T47D (cell line): ENCODE measurements at regions not wholly inside any gene's neighbourhood (a gene's known extent, or its start where the extent isn't known, plus 50 kb on each side); places are given as distances from the start of the nearest gene placed in this dataset.

Source experiments
- DNase-seq, 2 experiments: peaks; one replicate each; pipeline versions ENCODE4 v3.0.0 to v3.0.0-alpha.2; 2011 to 2012; ENCODE audit warnings: low read depth in 1 of 2, low spot score in 1 of 2
- JUND ChIP-seq: IDR thresholded peaks from 2 replicates; pipeline ENCODE4 v1.6.1; 2012; ENCODE audit warnings: low read depth
- in situ Hi-C: cut with HindIII; loops from 2 replicates; pipeline ENCODE4 v1.10.0; 2016; ENCODE audit warnings: low sequenced_read_pairs, low pct_unique_long_range_greater_than_20kb

DNA sequence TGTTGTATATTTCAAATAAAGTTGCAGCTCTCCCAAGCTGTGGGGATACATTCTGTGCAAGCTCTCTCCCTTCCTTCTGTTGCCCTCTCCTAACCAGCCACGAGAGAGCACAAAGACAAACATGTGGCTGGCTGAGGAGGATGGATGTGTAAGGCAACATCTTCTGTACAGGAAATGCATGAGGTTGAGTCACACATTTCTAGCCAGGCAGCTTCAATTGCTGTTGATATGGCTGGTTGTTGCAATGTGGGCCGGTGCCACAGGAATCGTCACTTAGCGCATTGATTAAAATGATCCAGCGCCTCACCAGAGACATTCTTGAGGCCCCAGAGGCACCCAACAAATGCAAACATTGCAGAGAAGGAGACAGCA is 207.1 kb downstream of the ICE1 start:
- TF ChIP-seq JUND = no peak
- in situ Hi-C loops = no loop called here
- DNase-seq = no peak

- no peak for DNase-seq
- TF ChIP-seq JUND = no peak
- in situ Hi-C loops = no loop called here
These were observed 206.6 kb downstream of the ICE1 start for GRCh38 chr5:5628866-5629606.

GRCh38 chr5:5626412-5626811 is 203.9 kb downstream of the ICE1 start:
- TF ChIP-seq JUND = no peak
- DNase-seq = no peak
- in situ Hi-C loops = no loop called here

DNA sequence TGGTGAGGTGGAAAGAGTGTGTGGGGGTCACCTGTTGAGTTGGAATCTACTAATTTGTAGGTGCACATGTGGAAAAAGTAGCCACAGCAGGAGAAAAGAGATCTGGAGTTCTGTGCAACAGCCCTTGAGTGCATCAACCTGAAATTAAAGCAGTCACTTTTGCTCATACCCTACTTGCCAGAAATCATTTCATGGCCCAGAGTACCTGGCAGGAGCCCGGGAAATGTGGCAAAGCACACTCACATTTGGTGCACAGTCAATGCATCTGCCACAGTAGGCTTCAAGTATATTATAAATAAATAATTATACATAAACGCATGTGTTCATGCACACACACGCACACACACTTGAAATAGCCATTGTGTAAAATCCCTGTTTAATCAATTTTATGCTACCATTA is 203.0 kb downstream of the ICE1 start:
- in situ Hi-C loops = no loop called here
- TF ChIP-seq JUND = no peak
- no peak for DNase-seq

- TF ChIP-seq JUND = no peak
- in situ Hi-C loops = no loop called here
- DNase-seq = no peak
These were observed 200.9 kb downstream of the ICE1 start for GRCh38 chr5:5623397-5623796.

- in situ Hi-C loops = no loop called here
- no peak for TF ChIP-seq JUND
- no peak for DNase-seq
These were observed 200.3 kb downstream of the ICE1 start for GRCh38 chr5:5622806-5623205.

DNA sequence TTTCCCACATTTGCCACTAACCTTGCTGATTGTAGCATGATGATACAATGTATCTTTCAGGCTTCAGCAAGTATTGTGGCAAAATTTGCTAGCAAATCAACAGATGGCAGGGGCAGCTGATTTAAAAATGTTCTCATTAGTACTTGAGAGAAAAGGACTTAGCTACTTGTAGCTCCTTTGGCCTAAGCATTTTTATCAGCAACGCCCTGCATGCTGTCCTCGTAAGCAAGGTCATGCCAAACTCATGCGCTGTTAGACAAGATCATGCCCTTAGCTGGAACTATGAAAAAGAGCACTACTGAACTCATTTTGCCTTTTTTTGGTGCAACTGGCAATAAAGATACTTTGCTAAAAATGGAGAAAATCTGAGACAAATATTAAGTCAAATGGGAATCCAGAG is 197.1 kb downstream of the ICE1 start:
- no peak for DNase-seq
- in situ Hi-C loops = no loop called here
- TF ChIP-seq JUND = no peak

DNA sequence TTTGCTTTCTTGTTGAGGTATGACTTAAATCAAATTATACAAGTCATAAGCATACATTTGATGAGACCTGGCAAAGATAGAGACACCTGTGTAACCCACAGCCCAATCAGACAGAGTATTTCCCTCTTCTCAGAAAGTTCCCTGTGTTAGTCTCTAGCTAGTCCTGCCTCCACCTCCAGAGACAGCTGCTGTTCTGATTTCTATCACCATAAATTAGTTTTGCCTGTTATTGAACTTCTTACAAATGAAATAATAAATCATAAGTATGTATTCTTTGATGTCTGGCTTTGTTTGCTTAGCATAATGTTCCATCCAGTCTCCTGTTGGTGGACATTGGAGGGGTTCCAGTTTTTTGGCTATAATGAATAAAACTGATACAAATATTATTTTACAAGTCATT is 194.5 kb downstream of the ICE1 start:
- in situ Hi-C loops = no loop called here
- no peak for DNase-seq
- TF ChIP-seq JUND = no peak

DNA sequence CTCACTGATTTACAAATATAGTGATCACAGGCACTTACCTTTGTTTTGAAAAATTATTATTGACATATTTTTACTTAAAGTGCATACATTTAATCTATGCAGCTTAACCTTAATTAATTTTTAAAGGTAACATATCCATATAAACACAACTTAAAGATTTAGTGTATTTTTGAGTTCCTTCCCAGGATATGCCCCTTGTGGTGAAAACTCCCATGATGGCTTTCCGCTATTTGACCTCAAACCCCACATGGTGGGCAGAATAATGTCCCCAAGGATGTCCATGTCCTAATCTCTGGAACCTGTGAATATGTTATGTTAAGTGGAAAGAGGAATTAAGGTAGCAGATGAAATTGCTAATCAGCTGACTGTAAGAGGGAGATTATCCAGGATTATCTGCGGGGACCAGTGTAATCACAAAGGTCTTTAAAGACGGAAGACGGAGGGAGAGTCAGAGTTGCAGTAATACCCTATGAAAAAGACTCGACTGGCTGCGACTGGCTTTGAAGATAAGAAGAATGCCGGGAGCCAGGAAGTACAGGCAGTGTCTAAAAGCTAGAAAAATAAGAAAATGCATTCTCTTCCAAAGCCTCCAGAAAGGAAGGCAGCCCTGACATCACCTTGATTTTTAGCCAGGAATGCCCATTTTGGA is 193.9 kb downstream of the ICE1 start:
- in situ Hi-C loops = no loop called here

DNA sequence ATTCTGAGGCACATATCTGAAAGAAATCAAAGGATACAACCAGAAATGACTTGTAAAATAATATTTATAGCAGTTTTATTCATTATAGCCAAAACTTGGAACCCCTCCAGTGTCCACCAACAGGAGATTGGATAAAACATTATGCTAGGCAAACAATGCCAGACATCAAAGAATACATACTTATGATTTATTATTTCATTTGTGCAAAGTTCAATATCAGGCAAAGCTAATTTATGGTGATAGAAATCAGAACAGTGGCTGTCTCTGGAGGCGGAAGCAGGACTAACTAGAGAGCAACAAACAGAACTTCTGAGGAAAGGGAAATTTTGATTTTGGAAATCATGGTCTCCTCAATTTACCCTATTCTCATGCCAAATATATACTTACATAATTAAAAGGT is 193.1 kb downstream of the ICE1 start:
- no peak for TF ChIP-seq JUND
- in situ Hi-C loops = no loop called here
- DNase-seq = no peak

More for the DNA sequence above, 193.9 kb downstream of the ICE1 start:
- no peak for TF ChIP-seq JUND
- DNase-seq = no peak

- DNase-seq = no peak
- TF ChIP-seq JUND = no peak
- in situ Hi-C loops = no loop called here
These were observed 190.9 kb downstream of the ICE1 start for GRCh38 chr5:5613261-5613990.

DNA sequence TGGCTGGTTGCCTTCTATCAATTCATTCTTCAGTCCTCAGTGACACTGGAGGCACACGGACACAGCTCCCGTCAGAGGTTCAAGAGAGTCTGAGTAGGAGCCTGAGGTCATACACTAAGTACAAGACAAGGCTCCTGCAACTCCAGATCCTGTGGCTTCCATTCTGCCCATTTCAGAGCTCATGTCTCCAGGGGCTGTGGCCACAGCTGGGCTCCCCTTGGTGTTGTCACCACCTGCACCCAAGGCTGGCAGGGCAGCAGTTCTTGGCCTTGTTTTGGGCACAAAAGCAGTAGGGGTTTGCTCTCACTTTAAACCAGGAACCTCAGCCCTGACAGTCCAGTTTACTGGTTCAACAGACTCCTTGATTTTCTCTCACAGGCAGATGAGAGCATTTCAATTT is 189.6 kb downstream of the ICE1 start:
- TF ChIP-seq JUND = no peak
- in situ Hi-C loops = no loop called here
- DNase-seq = no peak

DNA sequence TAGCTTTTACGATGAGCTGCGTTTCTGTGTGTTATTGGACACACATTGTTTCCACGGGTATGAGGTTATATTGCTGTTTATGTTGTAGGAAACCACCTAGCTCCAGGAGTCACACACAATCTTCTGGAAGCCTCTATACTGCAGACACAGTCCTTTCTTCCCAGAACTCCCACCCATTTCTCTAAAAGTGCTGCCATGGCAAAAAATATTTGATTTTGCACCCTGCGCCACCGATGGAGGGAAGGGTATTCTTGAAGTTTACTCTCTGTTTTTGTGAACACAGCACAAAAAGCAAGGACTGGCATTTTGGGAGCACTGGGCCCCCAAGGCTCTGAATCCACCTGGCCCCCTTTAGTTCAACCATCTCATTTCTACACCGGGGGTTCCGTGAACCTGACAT is 187.5 kb downstream of the ICE1 start:
- no peak for TF ChIP-seq JUND
- in situ Hi-C loops = no loop called here

More for the DNA sequence above, 187.5 kb downstream of the ICE1 start:
- no peak for DNase-seq
